Large intestine (tissue), 3 donors: ENCODE measurements at regions not wholly inside any gene's neighbourhood (a gene's known extent, or its start where the extent isn't known, plus 50 kb on each side); places are given as distances from the start of the nearest gene placed in this dataset.

ENCODE experiments used
- DNase-seq, 2 donors: peaks; one replicate each; pipeline versions ENCODE4 v3.0.0 to v3.0.0-alpha.2; 2013
- H3K27ac ChIP-seq: one replicate; pipeline ENCODE4 v1.5.1; 2013; ENCODE audit warnings: low read length
- H3K27me3 ChIP-seq: 2 replicates; pipeline ENCODE4 v1.6.1; 2013; ENCODE audit warnings: low read length; ENCODE audit not compliant: control insufficient read depth, insufficient read depth
- H3K36me3 ChIP-seq: 2 replicates; pipeline ENCODE4 v1.6.1; 2013; ENCODE audit warnings: low read length; ENCODE audit not compliant: control insufficient read depth, insufficient read depth
- H3K4me1 ChIP-seq: one replicate; pipeline ENCODE4 v1.6.1; 2013; ENCODE audit warnings: low read length; ENCODE audit not compliant: control insufficient read depth, insufficient read depth
- H3K4me3 ChIP-seq: one replicate; pipeline ENCODE4 v1.5.1; 2013; ENCODE audit warnings: low read length
- H3K9me3 ChIP-seq: one replicate; pipeline ENCODE4 v1.6.1; 2013; ENCODE audit warnings: mild to moderate bottlenecking, low read depth, low read length, moderate library complexity; ENCODE audit not compliant: control insufficient read depth
- WGBS: methylation state at CpG from one replicate; pipeline ENCODE4 v1.1.5; 2013; ENCODE audit warnings: low lambda C conversion rate; ENCODE audit not compliant: insufficient coverage; 5-methylcytosine and 5-hydroxymethylcytosine counted together

- Histone ChIP-seq H3K9me3 (no peaks in the 10 kb centered on the region), H3K4me1 (no peaks in the 10 kb centered on the region), H3K27me3 (no peaks in the 10 kb centered on the region), H3K27ac (no peak overlapping the region), H3K36me3 (no peaks in the 10 kb centered on the region), H3K4me3 (no peak overlapping the region)
- no peak for DNase-seq
- no CpG with 5 or more reads among the region's 12 CpGs for WGBS
These were observed 73.2 kb downstream of the MTNR1A start for GRCh38 chr4:186481998-186482790.

- H3K36me3 ChIP-seq = no peaks in the 10 kb centered on the region
- WGBS = no CpG with 5 or more reads among the region's 1 CpG
- H3K4me1 ChIP-seq = no peaks in the 10 kb centered on the region
- no peak for DNase-seq
- H3K27ac ChIP-seq = no peak overlapping the region
- no peaks in the 10 kb centered on the region for H3K27me3 ChIP-seq
- H3K4me3 ChIP-seq = no peak overlapping the region
- H3K9me3 ChIP-seq = no peaks in the 10 kb centered on the region
These were observed 80.2 kb downstream of the MTNR1A start for GRCh38 chr4:186475202-186475601.

GRCh38 chr4:186473933-186474332 lies 81.4 kb downstream of the MTNR1A start:
- no peak overlapping the region for H3K27ac ChIP-seq
- H3K9me3 ChIP-seq = no peaks in the 10 kb centered on the region
- no peaks in the 10 kb centered on the region for H3K4me1 ChIP-seq
- no peaks in the 10 kb centered on the region for H3K36me3 ChIP-seq
- H3K4me3 ChIP-seq = no peak overlapping the region
- no peak for DNase-seq
- 33% methylated on average over 2 of the region's 6 CpGs for WGBS
- no peaks in the 10 kb centered on the region for H3K27me3 ChIP-seq

GRCh38 chr4:186472948-186473347 lies 82.4 kb downstream of the MTNR1A start:
- Histone ChIP-seq H3K27ac (no peak overlapping the region), H3K36me3 (no peaks in the 10 kb centered on the region), H3K4me3 (no peak overlapping the region), H3K4me1 (no peaks in the 10 kb centered on the region), H3K27me3 (no peaks in the 10 kb centered on the region), H3K9me3 (no peaks in the 10 kb centered on the region)
- no CpG with 5 or more reads among the region's 4 CpGs for WGBS
- peak in 1 of 2 donors; percentile 3 for DNase-seq

- H3K27ac ChIP-seq = no peak overlapping the region
- peak in 1 of 2 donors; percentile 28 for DNase-seq
- no peaks in the 10 kb centered on the region for H3K4me1 ChIP-seq
- H3K36me3 ChIP-seq = no peaks in the 10 kb centered on the region
- no peaks in the 10 kb centered on the region for H3K27me3 ChIP-seq
- no peaks in the 10 kb centered on the region for H3K9me3 ChIP-seq
- H3K4me3 ChIP-seq = no peak overlapping the region
- 43% methylated on average over 1 of the region's 3 CpGs for WGBS
These were observed 83.9 kb downstream of the MTNR1A start for GRCh38 chr4:186471441-186471840.

GRCh38 chr4:186458050-186458449 lies 97.3 kb downstream of the MTNR1A start:
- DNase-seq = no peak
- no peak overlapping the region for H3K4me3 ChIP-seq
- no peaks in the 10 kb centered on the region for H3K4me1 ChIP-seq
- no peak overlapping the region for H3K27ac ChIP-seq
- no peaks in the 10 kb centered on the region for H3K9me3 ChIP-seq
- no peaks in the 10 kb centered on the region for H3K27me3 ChIP-seq
- no peaks in the 10 kb centered on the region for H3K36me3 ChIP-seq
- no CpG with 5 or more reads among the region's 5 CpGs for WGBS

- no CpG with 5 or more reads among the region's 2 CpGs for WGBS
- Histone ChIP-seq H3K4me3 (no peak overlapping the region), H3K27ac (no peak overlapping the region), H3K4me1 (no peaks in the 10 kb centered on the region), H3K36me3 (no peaks in the 10 kb centered on the region), H3K27me3 (no peaks in the 10 kb centered on the region), H3K9me3 (peaks cover 12% of the 10 kb centered on the region)
- no peak for DNase-seq
These were observed 103.4 kb downstream of the MTNR1A start for GRCh38 chr4:186451982-186452381.

- Histone ChIP-seq H3K36me3 (no peaks in the 10 kb centered on the region), H3K27ac (no peak overlapping the region), H3K4me3 (no peak overlapping the region), H3K9me3 (peaks cover 12% of the 10 kb centered on the region), H3K4me1 (no peaks in the 10 kb centered on the region), H3K27me3 (no peaks in the 10 kb centered on the region)
- DNase-seq = no peak
- WGBS = 93% methylated on average over 5 of the region's 8 CpGs
These were observed 105.4 kb downstream of the MTNR1A start for GRCh38 chr4:186449954-186450353.

GRCh38 chr4:186445040-186445439 lies 110.3 kb downstream of the MTNR1A start:
- Histone ChIP-seq H3K9me3 (no peaks in the 10 kb centered on the region), H3K27ac (no peak overlapping the region), H3K36me3 (no peaks in the 10 kb centered on the region), H3K4me1 (no peaks in the 10 kb centered on the region), H3K4me3 (no peak overlapping the region), H3K27me3 (no peaks in the 10 kb centered on the region)
- no CpG with 5 or more reads among the region's 5 CpGs for WGBS
- DNase-seq = no peak

- Histone ChIP-seq H3K4me3 (no peak overlapping the region), H3K36me3 (no peaks in the 10 kb centered on the region), H3K27me3 (no peaks in the 10 kb centered on the region), H3K4me1 (no peaks in the 10 kb centered on the region), H3K9me3 (no peaks in the 10 kb centered on the region), H3K27ac (no peak overlapping the region)
- no peak for DNase-seq
- WGBS = no CpG with 5 or more reads among the region's 2 CpGs
These were observed 113.9 kb downstream of the MTNR1A start for GRCh38 chr4:186441502-186441901.

GRCh38 chr4:186428481-186428880 lies 126.9 kb downstream of the MTNR1A start:
- no peaks in the 10 kb centered on the region for H3K36me3 ChIP-seq
- no peak overlapping the region for H3K27ac ChIP-seq
- H3K27me3 ChIP-seq = no peaks in the 10 kb centered on the region
- WGBS = no CpG with 5 or more reads among the region's 13 CpGs
- no peak for DNase-seq
- H3K4me1 ChIP-seq = no peaks in the 10 kb centered on the region
- peaks cover 3% of the 10 kb centered on the region for H3K9me3 ChIP-seq
- no peak overlapping the region for H3K4me3 ChIP-seq
